ENCODE measurements at regions not wholly inside any gene's neighbourhood (a gene's known extent, or its start where the extent isn't known, plus 50 kb on each side); places are given as distances from the start of the nearest gene placed in this dataset.

DNA sequence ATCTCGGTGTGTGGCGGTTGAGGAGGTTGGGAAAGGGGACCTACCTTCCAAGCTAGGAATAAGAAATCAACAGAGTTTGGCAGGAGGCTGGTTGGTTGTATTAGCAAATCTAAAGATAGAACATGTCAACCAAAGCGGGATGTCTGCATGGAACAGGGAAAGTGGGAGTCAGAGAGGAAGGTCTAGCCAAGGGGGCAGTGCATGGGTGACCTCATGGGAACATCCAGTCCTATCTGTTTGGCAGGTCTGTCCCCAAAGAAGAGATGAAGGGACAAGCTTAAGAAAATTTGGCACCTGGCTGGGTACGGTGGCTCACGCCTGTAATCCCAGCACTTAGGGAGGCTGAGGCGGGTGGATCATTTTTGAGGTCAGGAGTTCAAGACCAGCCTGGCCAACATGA lies 118.7 kb upstream of the TSC22D1 start:
- H3K4ac ChIP-seq (ENCODE audit: low read length) = no peak overlapping the region
- no peak overlapping the region for H2BK15ac ChIP-seq (ENCODE audit: low read length)
- H3K9me3 ChIP-seq (replicated peaks in 1 of 2; ENCODE audit: control insufficient read depth in 2 of 2, insufficient read depth in 1 of 2, low read depth in 1 of 2, low read length in 2 of 2) = no peaks in the 10 kb centered on the region
- no CpG with 5 or more reads among the region's 6 CpGs for WGBS, 2 donors (ENCODE audit: extremely low coverage in 2 of 2, insufficient read length in 2 of 2, insufficient replicate concordance in 1 of 2)
- H3K9ac ChIP-seq (ENCODE audit: low read depth, low read length, poor library complexity) = no peak overlapping the region
- no peak for DNase-seq (ENCODE audit: low spot score)
- no peak overlapping the region for H3K4me3 ChIP-seq (ENCODE audit: low read length in 2 of 2)
- H2AFZ ChIP-seq (ENCODE audit: low read length) = no peak overlapping the region
- H2BK120ac ChIP-seq (ENCODE audit: low read depth, low read length) = no peak overlapping the region
- no peak overlapping the region for H3K14ac ChIP-seq (ENCODE audit: low read length)
- H3K79me1 ChIP-seq (ENCODE audit: low read depth, low read length) = no peaks in the 10 kb centered on the region
- no peak overlapping the region for H2AK5ac ChIP-seq (ENCODE audit: low read depth, low read length)
- no peak overlapping the region for H4K91ac ChIP-seq (ENCODE audit: low read depth, low read length, poor library complexity)
- no peak overlapping the region for H3K4me2 ChIP-seq (ENCODE audit: insufficient read depth, low read length, poor library complexity, severe bottlenecking)
- no peak overlapping the region for H3K18ac ChIP-seq (ENCODE audit: low read length)
- H3K36me3 ChIP-seq (replicated peaks in 1 of 2; ENCODE audit: control insufficient read depth in 2 of 2, insufficient read depth in 2 of 2, low read length in 2 of 2) = no peaks in the 10 kb centered on the region
- no peaks in the 10 kb centered on the region for H3K27me3 ChIP-seq (ENCODE audit: control insufficient read depth in 3 of 3, insufficient read depth in 3 of 3, low read depth in 1 of 3, low read length in 3 of 3)
- no peak overlapping the region for H4K8ac ChIP-seq (ENCODE audit: low read depth, low read length)
- H2BK5ac ChIP-seq (ENCODE audit: low read length) = no peak overlapping the region
- H3K4me1 ChIP-seq (ENCODE audit: control insufficient read depth in 2 of 2, insufficient read depth in 1 of 2, low read depth in 1 of 2, low read length in 2 of 2) = peaks cover 5 to 10% of the 10 kb centered on the region in 2 donors
- no peak overlapping the region for H2BK12ac ChIP-seq (ENCODE audit: low read length)
- H3K27ac ChIP-seq (replicated peaks; ENCODE audit: low read length) = no peak overlapping the region
- no peak overlapping the region for H3K23ac ChIP-seq (ENCODE audit: low read depth, low read length, poor library complexity)

GRCh38 chr13:44694291-44694690 lies 118.2 kb upstream of the TSC22D1 start:
- Histone ChIP-seq H3K18ac (ENCODE audit: low read length) (no peak overlapping the region), H3K4me2 (ENCODE audit: insufficient read depth, low read length, poor library complexity, severe bottlenecking) (no peak overlapping the region), H2BK120ac (ENCODE audit: low read depth, low read length) (no peak overlapping the region), H4K91ac (ENCODE audit: low read depth, low read length, poor library complexity) (no peak overlapping the region), H2BK12ac (ENCODE audit: low read length) (no peak overlapping the region), H3K9ac (ENCODE audit: low read depth, low read length, poor library complexity) (no peak overlapping the region), H2AFZ (ENCODE audit: low read length) (no peak overlapping the region), H3K4ac (ENCODE audit: low read length) (no peak overlapping the region), H4K8ac (ENCODE audit: low read depth, low read length) (no peak overlapping the region), H3K27ac (replicated peaks; ENCODE audit: low read length) (no peak overlapping the region), H2BK15ac (ENCODE audit: low read length) (no peak overlapping the region), H3K4me1 (ENCODE audit: control insufficient read depth in 2 of 2, insufficient read depth in 1 of 2, low read depth in 1 of 2, low read length in 2 of 2) (peaks cover 5 to 10% of the 10 kb centered on the region in 2 donors), H3K14ac (ENCODE audit: low read length) (no peak overlapping the region), H2AK5ac (ENCODE audit: low read depth, low read length) (no peak overlapping the region), H3K4me3 (ENCODE audit: low read length in 2 of 2) (no peak overlapping the region), H3K27me3 (ENCODE audit: control insufficient read depth in 3 of 3, insufficient read depth in 3 of 3, low read depth in 1 of 3, low read length in 3 of 3) (no peaks in the 10 kb centered on the region), H3K23ac (ENCODE audit: low read depth, low read length, poor library complexity) (no peak overlapping the region), H3K9me3 (replicated peaks in 1 of 2; ENCODE audit: control insufficient read depth in 2 of 2, insufficient read depth in 1 of 2, low read depth in 1 of 2, low read length in 2 of 2) (no peaks in the 10 kb centered on the region), H2BK5ac (ENCODE audit: low read length) (no peak overlapping the region), H3K36me3 (replicated peaks in 1 of 2; ENCODE audit: control insufficient read depth in 2 of 2, insufficient read depth in 2 of 2, low read length in 2 of 2) (no peaks in the 10 kb centered on the region), H3K79me1 (ENCODE audit: low read depth, low read length) (no peaks in the 10 kb centered on the region)
- no peak for DNase-seq (ENCODE audit: low spot score)

GRCh38 chr13:44693156-44693764 lies 117.1 kb upstream of the TSC22D1 start:
- no peaks in the 10 kb centered on the region for H3K36me3 ChIP-seq (replicated peaks in 1 of 2; ENCODE audit: control insufficient read depth in 2 of 2, insufficient read depth in 2 of 2, low read length in 2 of 2)
- no peak overlapping the region for H3K4me2 ChIP-seq (ENCODE audit: insufficient read depth, low read length, poor library complexity, severe bottlenecking)
- H3K4me3 ChIP-seq (ENCODE audit: low read length in 2 of 2) = no peak overlapping the region
- no peak overlapping the region for H2BK12ac ChIP-seq (ENCODE audit: low read length)
- H4K8ac ChIP-seq (ENCODE audit: low read depth, low read length) = no peak overlapping the region
- H3K18ac ChIP-seq (ENCODE audit: low read length) = peak overlapping the region; percentile 15
- no peaks in the 10 kb centered on the region for H3K79me1 ChIP-seq (ENCODE audit: low read depth, low read length)
- no peak overlapping the region for H2BK120ac ChIP-seq (ENCODE audit: low read depth, low read length)
- no peak overlapping the region for H2BK5ac ChIP-seq (ENCODE audit: low read length)
- H3K27me3 ChIP-seq (ENCODE audit: control insufficient read depth in 3 of 3, insufficient read depth in 3 of 3, low read depth in 1 of 3, low read length in 3 of 3) = peaks cover 0 to 1% (median 0%) of the 10 kb centered on the region in 3 experiments
- no peak overlapping the region for H4K91ac ChIP-seq (ENCODE audit: low read depth, low read length, poor library complexity)
- H3K9me3 ChIP-seq (replicated peaks in 1 of 2; ENCODE audit: control insufficient read depth in 2 of 2, insufficient read depth in 1 of 2, low read depth in 1 of 2, low read length in 2 of 2) = no peaks in the 10 kb centered on the region
- H3K14ac ChIP-seq (ENCODE audit: low read length) = no peak overlapping the region
- peaks cover 3 to 4% of the 10 kb centered on the region in 2 donors for H3K4me1 ChIP-seq (ENCODE audit: control insufficient read depth in 2 of 2, insufficient read depth in 1 of 2, low read depth in 1 of 2, low read length in 2 of 2)
- H3K9ac ChIP-seq (ENCODE audit: low read depth, low read length, poor library complexity) = no peak overlapping the region
- H3K23ac ChIP-seq (ENCODE audit: low read depth, low read length, poor library complexity) = no peak overlapping the region
- no peak overlapping the region for H3K27ac ChIP-seq (replicated peaks; ENCODE audit: low read length)
- no peak overlapping the region for H2AK5ac ChIP-seq (ENCODE audit: low read depth, low read length)
- H2AFZ ChIP-seq (ENCODE audit: low read length) = peak overlapping the region; percentile 71
- DNase-seq (ENCODE audit: low spot score) = no peak
- WGBS, 2 donors (ENCODE audit: extremely low coverage in 2 of 2, insufficient read length in 2 of 2, insufficient replicate concordance in 1 of 2) = no CpG with 5 or more reads among the region's 6 CpGs
- H2BK15ac ChIP-seq (ENCODE audit: low read length) = no peak overlapping the region
- H3K4ac ChIP-seq (ENCODE audit: low read length) = no peak overlapping the region

DNA sequence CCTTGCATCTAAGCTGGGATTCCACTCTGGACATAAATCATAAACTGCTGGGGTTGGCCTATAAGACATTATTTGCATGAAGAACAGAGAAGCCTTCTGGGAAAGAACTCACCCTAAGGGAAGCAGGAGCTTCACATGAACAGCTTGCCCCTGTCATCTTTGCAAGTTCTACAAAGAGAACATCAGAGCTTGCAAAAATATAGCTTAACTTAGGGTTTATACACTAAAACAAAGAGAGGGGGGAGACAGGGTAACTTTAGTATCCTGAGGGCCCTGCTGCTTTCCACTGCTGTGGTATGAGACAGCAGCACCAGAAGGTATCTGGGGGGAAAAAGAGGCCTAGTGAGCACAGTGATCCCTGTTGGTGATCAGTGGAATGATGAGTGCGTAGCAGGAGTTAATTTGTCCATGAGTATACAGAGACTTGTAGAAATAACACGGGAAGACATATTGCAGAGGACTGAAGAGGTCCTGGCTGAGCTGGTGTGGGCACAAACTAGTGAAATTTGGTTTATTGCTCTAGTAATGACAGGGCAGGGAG lies 116.1 kb upstream of the TSC22D1 start:
- Histone ChIP-seq H2BK15ac (ENCODE audit: low read length) (no peak overlapping the region), H3K79me1 (ENCODE audit: low read depth, low read length) (no peaks in the 10 kb centered on the region), H3K9me3 (replicated peaks in 1 of 2; ENCODE audit: control insufficient read depth in 2 of 2, insufficient read depth in 1 of 2, low read depth in 1 of 2, low read length in 2 of 2) (no peaks in the 10 kb centered on the region), H3K9ac (ENCODE audit: low read depth, low read length, poor library complexity) (no peak overlapping the region), H2BK5ac (ENCODE audit: low read length) (no peak overlapping the region), H3K4me2 (ENCODE audit: insufficient read depth, low read length, poor library complexity, severe bottlenecking) (no peak overlapping the region), H2BK12ac (ENCODE audit: low read length) (no peak overlapping the region), H3K4me3 (ENCODE audit: low read length in 2 of 2) (no peak overlapping the region), H3K23ac (ENCODE audit: low read depth, low read length, poor library complexity) (no peak overlapping the region), H3K18ac (ENCODE audit: low read length) (no peak overlapping the region), H3K27me3 (ENCODE audit: control insufficient read depth in 3 of 3, insufficient read depth in 3 of 3, low read depth in 1 of 3, low read length in 3 of 3) (peaks cover 0 to 4% (median 0%) of the 10 kb centered on the region in 3 experiments), H3K36me3 (replicated peaks in 1 of 2; ENCODE audit: control insufficient read depth in 2 of 2, insufficient read depth in 2 of 2, low read length in 2 of 2) (no peaks in the 10 kb centered on the region), H3K14ac (ENCODE audit: low read length) (no peak overlapping the region), H3K27ac (replicated peaks; ENCODE audit: low read length) (no peak overlapping the region), H3K4me1 (ENCODE audit: control insufficient read depth in 2 of 2, insufficient read depth in 1 of 2, low read depth in 1 of 2, low read length in 2 of 2) (no peaks in the 10 kb centered on the region), H2BK120ac (ENCODE audit: low read depth, low read length) (no peak overlapping the region), H2AK5ac (ENCODE audit: low read depth, low read length) (no peak overlapping the region), H4K8ac (ENCODE audit: low read depth, low read length) (no peak overlapping the region), H4K91ac (ENCODE audit: low read depth, low read length, poor library complexity) (no peak overlapping the region), H3K4ac (ENCODE audit: low read length) (no peak overlapping the region), H2AFZ (ENCODE audit: low read length) (no peak overlapping the region)
- no CpG with 5 or more reads among the region's 2 CpGs for WGBS, 2 donors (ENCODE audit: extremely low coverage in 2 of 2, insufficient read length in 2 of 2, insufficient replicate concordance in 1 of 2)
- DNase-seq (ENCODE audit: low spot score) = no peak
